LNCaP clone FGC (cell line): ENCODE measurements at regions not wholly inside any gene's neighbourhood (a gene's known extent, or its start where the extent isn't known, plus 50 kb on each side); places are given as distances from the start of the nearest gene placed in this dataset.

Source experiments
- DNase-seq: peaks from one replicate; pipeline ENCODE4 v3.0.0-alpha.2; 2011; ENCODE audit warnings: low read depth
- H3K4me3 ChIP-seq: 2 replicates; pipeline ENCODE4 v1.5.1; 2011; ENCODE audit warnings: mild to moderate bottlenecking, low read depth, low read length, control low read depth
- CTCF ChIP-seq: IDR thresholded peaks from 2 replicates; pipeline ENCODE4 v1.5.1; 2012; ENCODE audit warnings: mild to moderate bottlenecking; ENCODE audit not compliant: control insufficient read depth, insufficient read depth; ENCODE audit errors: extremely low read depth

- no peak for DNase-seq
- no peak for TF ChIP-seq CTCF
- H3K4me3 ChIP-seq, result no peak overlapping the region
These were observed 207.5 kb downstream of the CLIC5 start for GRCh38 chr6:45808042-45808645.

- TF ChIP-seq CTCF, result no peak
- no peak for DNase-seq
- no peak overlapping the region for H3K4me3 ChIP-seq
These were observed 208.2 kb downstream of the CLIC5 start for GRCh38 chr6:45807311-45808041.

- no peak for TF ChIP-seq CTCF
- no peak overlapping the region for H3K4me3 ChIP-seq
- no peak for DNase-seq
These were observed 209.5 kb downstream of the CLIC5 start for GRCh38 chr6:45806172-45806571.

- no peak for TF ChIP-seq CTCF
- no peak overlapping the region for H3K4me3 ChIP-seq
- DNase-seq, result no peak
These were observed 212.6 kb downstream of the CLIC5 start for GRCh38 chr6:45803071-45803470.

- no peak overlapping the region for H3K4me3 ChIP-seq
- no peak for DNase-seq
- no peak for TF ChIP-seq CTCF
These were observed 214.0 kb downstream of the CLIC5 start for GRCh38 chr6:45801471-45802289.

GRCh38 chr6:45800911-45801310 is 214.7 kb downstream of the CLIC5 start:
- H3K4me3 ChIP-seq, result no peak overlapping the region
- TF ChIP-seq CTCF, result no peak
- DNase-seq, result no peak
